ENCODE measurements at regions not wholly inside any gene's neighbourhood (a gene's known extent, or its start where the extent isn't known, plus 50 kb on each side); places are given as distances from the start of the nearest gene placed in this dataset.

GRCh38 chr5:8081179-8081578 lies 212.2 kb downstream of the MTRR start:
- no peaks in the 10 kb centered on the region for H3K4me1 ChIP-seq (ENCODE audit: control insufficient read depth, insufficient read depth, low read length, unreplicated experiment)
- H3K27me3 ChIP-seq (ENCODE audit: insufficient read depth, low read length) = no peaks in the 10 kb centered on the region
- H3K27ac ChIP-seq (ENCODE audit: low read depth, low read length) = no peak overlapping the region
- H3K36me3 ChIP-seq (ENCODE audit: insufficient read depth, low read length) = no peaks in the 10 kb centered on the region
- no peaks in the 10 kb centered on the region for H3K79me2 ChIP-seq (ENCODE audit: control insufficient read depth, insufficient read depth, low read length, unreplicated experiment)
- H2AFZ ChIP-seq (ENCODE audit: low read length, unreplicated experiment) = no peak overlapping the region
- no peak overlapping the region for H3K4me3 ChIP-seq (ENCODE audit: low read depth, low read length)

- no peaks in the 10 kb centered on the region for H3K79me2 ChIP-seq (ENCODE audit: control insufficient read depth, insufficient read depth, low read length, unreplicated experiment)
- H3K27me3 ChIP-seq (ENCODE audit: insufficient read depth, low read length) = no peaks in the 10 kb centered on the region
- no peaks in the 10 kb centered on the region for H3K36me3 ChIP-seq (ENCODE audit: insufficient read depth, low read length)
- H3K27ac ChIP-seq (ENCODE audit: low read depth, low read length) = no peak overlapping the region
- no peak overlapping the region for H3K4me3 ChIP-seq (ENCODE audit: low read depth, low read length)
- H2AFZ ChIP-seq (ENCODE audit: low read length, unreplicated experiment) = no peak overlapping the region
- H3K4me1 ChIP-seq (ENCODE audit: control insufficient read depth, insufficient read depth, low read length, unreplicated experiment) = no peaks in the 10 kb centered on the region
These were observed 224.7 kb downstream of the MTRR start for GRCh38 chr5:8093669-8094068.

GRCh38 chr5:8094304-8094703 lies 225.4 kb downstream of the MTRR start:
- Histone ChIP-seq H3K36me3 (ENCODE audit: insufficient read depth, low read length) (no peaks in the 10 kb centered on the region), H3K4me3 (ENCODE audit: low read depth, low read length) (no peak overlapping the region), H3K4me1 (ENCODE audit: control insufficient read depth, insufficient read depth, low read length, unreplicated experiment) (no peaks in the 10 kb centered on the region), H3K27ac (ENCODE audit: low read depth, low read length) (no peak overlapping the region), H2AFZ (ENCODE audit: low read length, unreplicated experiment) (no peak overlapping the region), H3K79me2 (ENCODE audit: control insufficient read depth, insufficient read depth, low read length, unreplicated experiment) (no peaks in the 10 kb centered on the region), H3K27me3 (ENCODE audit: insufficient read depth, low read length) (no peaks in the 10 kb centered on the region)

GRCh38 chr5:8097146-8097545 lies 228.2 kb downstream of the MTRR start:
- Histone ChIP-seq H2AFZ (ENCODE audit: low read length, unreplicated experiment) (no peak overlapping the region), H3K4me3 (ENCODE audit: low read depth, low read length) (no peak overlapping the region), H3K27me3 (ENCODE audit: insufficient read depth, low read length) (no peaks in the 10 kb centered on the region), H3K4me1 (ENCODE audit: control insufficient read depth, insufficient read depth, low read length, unreplicated experiment) (no peaks in the 10 kb centered on the region), H3K79me2 (ENCODE audit: control insufficient read depth, insufficient read depth, low read length, unreplicated experiment) (no peaks in the 10 kb centered on the region), H3K36me3 (ENCODE audit: insufficient read depth, low read length) (no peaks in the 10 kb centered on the region), H3K27ac (ENCODE audit: low read depth, low read length) (no peak overlapping the region)

- Histone ChIP-seq H3K4me3 (ENCODE audit: low read depth, low read length) (no peak overlapping the region), H3K36me3 (ENCODE audit: insufficient read depth, low read length) (no peaks in the 10 kb centered on the region), H3K27me3 (ENCODE audit: insufficient read depth, low read length) (no peaks in the 10 kb centered on the region), H3K4me1 (ENCODE audit: control insufficient read depth, insufficient read depth, low read length, unreplicated experiment) (no peaks in the 10 kb centered on the region), H3K27ac (ENCODE audit: low read depth, low read length) (no peak overlapping the region), H3K79me2 (ENCODE audit: control insufficient read depth, insufficient read depth, low read length, unreplicated experiment) (no peaks in the 10 kb centered on the region), H2AFZ (ENCODE audit: low read length, unreplicated experiment) (no peak overlapping the region)
These were observed 229.1 kb downstream of the MTRR start for GRCh38 chr5:8098081-8098480.

GRCh38 chr5:8102714-8103113 lies 233.8 kb downstream of the MTRR start:
- Histone ChIP-seq H3K36me3 (ENCODE audit: insufficient read depth, low read length) (no peaks in the 10 kb centered on the region), H3K4me1 (ENCODE audit: control insufficient read depth, insufficient read depth, low read length, unreplicated experiment) (no peaks in the 10 kb centered on the region), H3K4me3 (ENCODE audit: low read depth, low read length) (no peak overlapping the region), H2AFZ (ENCODE audit: low read length, unreplicated experiment) (no peak overlapping the region), H3K27ac (ENCODE audit: low read depth, low read length) (no peak overlapping the region), H3K27me3 (ENCODE audit: insufficient read depth, low read length) (no peaks in the 10 kb centered on the region), H3K79me2 (ENCODE audit: control insufficient read depth, insufficient read depth, low read length, unreplicated experiment) (no peaks in the 10 kb centered on the region)

GRCh38 chr5:8114597-8115266 lies 245.8 kb downstream of the MTRR start:
- H2AFZ ChIP-seq (ENCODE audit: low read length, unreplicated experiment) = no peak overlapping the region
- H3K27me3 ChIP-seq (ENCODE audit: insufficient read depth, low read length) = no peaks in the 10 kb centered on the region
- no peaks in the 10 kb centered on the region for H3K36me3 ChIP-seq (ENCODE audit: insufficient read depth, low read length)
- no peak overlapping the region for H3K27ac ChIP-seq (ENCODE audit: low read depth, low read length)
- no peaks in the 10 kb centered on the region for H3K4me1 ChIP-seq (ENCODE audit: control insufficient read depth, insufficient read depth, low read length, unreplicated experiment)
- H3K4me3 ChIP-seq (ENCODE audit: low read depth, low read length) = no peak overlapping the region
- H3K79me2 ChIP-seq (ENCODE audit: control insufficient read depth, insufficient read depth, low read length, unreplicated experiment) = no peaks in the 10 kb centered on the region

- Histone ChIP-seq H3K4me1 (ENCODE audit: control insufficient read depth, insufficient read depth, low read length, unreplicated experiment) (no peaks in the 10 kb centered on the region), H3K27me3 (ENCODE audit: insufficient read depth, low read length) (no peaks in the 10 kb centered on the region), H3K4me3 (ENCODE audit: low read depth, low read length) (no peak overlapping the region), H3K36me3 (ENCODE audit: insufficient read depth, low read length) (no peaks in the 10 kb centered on the region), H3K27ac (ENCODE audit: low read depth, low read length) (no peak overlapping the region), H2AFZ (ENCODE audit: low read length, unreplicated experiment) (no peak overlapping the region), H3K79me2 (ENCODE audit: control insufficient read depth, insufficient read depth, low read length, unreplicated experiment) (no peaks in the 10 kb centered on the region)
These were observed 254.6 kb downstream of the MTRR start for GRCh38 chr5:8123559-8123958.

- Histone ChIP-seq H3K36me3 (ENCODE audit: insufficient read depth, low read length) (no peaks in the 10 kb centered on the region), H3K4me3 (ENCODE audit: low read depth, low read length) (no peak overlapping the region), H2AFZ (ENCODE audit: low read length, unreplicated experiment) (no peak overlapping the region), H3K27ac (ENCODE audit: low read depth, low read length) (no peak overlapping the region), H3K79me2 (ENCODE audit: control insufficient read depth, insufficient read depth, low read length, unreplicated experiment) (no peaks in the 10 kb centered on the region), H3K4me1 (ENCODE audit: control insufficient read depth, insufficient read depth, low read length, unreplicated experiment) (no peaks in the 10 kb centered on the region), H3K27me3 (ENCODE audit: insufficient read depth, low read length) (no peaks in the 10 kb centered on the region)
These were observed 265.7 kb downstream of the MTRR start for GRCh38 chr5:8134609-8135008.

- no peak overlapping the region for H3K27ac ChIP-seq (ENCODE audit: low read depth, low read length)
- no peaks in the 10 kb centered on the region for H3K36me3 ChIP-seq (ENCODE audit: insufficient read depth, low read length)
- H3K4me3 ChIP-seq (ENCODE audit: low read depth, low read length) = no peak overlapping the region
- no peak overlapping the region for H2AFZ ChIP-seq (ENCODE audit: low read length, unreplicated experiment)
- no peaks in the 10 kb centered on the region for H3K79me2 ChIP-seq (ENCODE audit: control insufficient read depth, insufficient read depth, low read length, unreplicated experiment)
- H3K27me3 ChIP-seq (ENCODE audit: insufficient read depth, low read length) = no peaks in the 10 kb centered on the region
- no peaks in the 10 kb centered on the region for H3K4me1 ChIP-seq (ENCODE audit: control insufficient read depth, insufficient read depth, low read length, unreplicated experiment)
These were observed 266.8 kb downstream of the MTRR start for GRCh38 chr5:8135742-8136141.

GRCh38 chr5:8136271-8136670 lies 267.3 kb downstream of the MTRR start:
- no peak overlapping the region for H2AFZ ChIP-seq (ENCODE audit: low read length, unreplicated experiment)
- H3K4me1 ChIP-seq (ENCODE audit: control insufficient read depth, insufficient read depth, low read length, unreplicated experiment) = no peaks in the 10 kb centered on the region
- no peak overlapping the region for H3K27ac ChIP-seq (ENCODE audit: low read depth, low read length)
- H3K4me3 ChIP-seq (ENCODE audit: low read depth, low read length) = no peak overlapping the region
- H3K79me2 ChIP-seq (ENCODE audit: control insufficient read depth, insufficient read depth, low read length, unreplicated experiment) = no peaks in the 10 kb centered on the region
- H3K27me3 ChIP-seq (ENCODE audit: insufficient read depth, low read length) = no peaks in the 10 kb centered on the region
- H3K36me3 ChIP-seq (ENCODE audit: insufficient read depth, low read length) = no peaks in the 10 kb centered on the region

All from ACC112 (cell line).